Fibroblast of skin of back (primary cell): ENCODE measurements at regions not wholly inside any gene's neighbourhood (a gene's known extent, or its start where the extent isn't known, plus 50 kb on each side); places are given as distances from the start of the nearest gene placed in this dataset.

Experiments used
- DNase-seq: peaks from one replicate; pipeline ENCODE4 v3.0.0-alpha.2; 2013

DNA sequence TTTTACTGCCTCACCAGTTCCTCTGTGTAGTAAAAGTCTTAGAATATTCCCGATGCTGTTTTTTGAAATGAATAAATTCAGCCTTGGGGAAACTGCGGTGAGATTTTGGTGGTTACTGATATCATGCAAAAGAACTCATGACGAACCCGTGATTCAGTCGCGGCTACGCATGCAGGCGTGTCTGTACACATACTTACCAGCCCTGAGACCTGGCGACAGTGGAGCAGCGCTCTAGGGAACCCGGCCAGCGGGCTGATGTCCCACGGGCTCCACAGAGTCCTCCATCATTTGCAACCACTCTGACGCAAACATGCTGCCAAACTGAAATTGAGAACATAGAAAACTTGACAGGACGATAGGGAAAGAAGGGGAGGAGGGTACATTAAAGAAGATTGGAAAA is 315.6 kb upstream of the DAB2 start:
- DNase-seq = no peak

DNA sequence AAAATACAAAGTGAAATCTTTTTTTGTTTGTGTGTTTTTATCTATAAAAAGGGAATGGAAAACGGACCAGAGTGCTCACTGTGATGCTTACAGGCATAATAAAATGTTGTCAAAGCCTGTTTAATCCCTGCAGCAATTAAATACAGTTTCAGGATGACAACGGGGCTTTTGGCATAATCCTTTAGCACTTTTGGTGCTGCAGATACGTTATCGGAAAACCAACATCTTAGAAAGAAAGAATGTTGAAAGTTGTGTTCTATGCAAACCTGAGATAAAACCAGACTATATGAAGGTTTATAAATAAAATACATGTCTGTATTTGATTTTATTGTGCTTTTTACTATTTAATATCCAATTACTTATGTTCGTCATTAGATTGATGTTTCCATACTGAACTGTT is 307.4 kb upstream of the DAB2 start:
- DNase-seq = no peak

DNA sequence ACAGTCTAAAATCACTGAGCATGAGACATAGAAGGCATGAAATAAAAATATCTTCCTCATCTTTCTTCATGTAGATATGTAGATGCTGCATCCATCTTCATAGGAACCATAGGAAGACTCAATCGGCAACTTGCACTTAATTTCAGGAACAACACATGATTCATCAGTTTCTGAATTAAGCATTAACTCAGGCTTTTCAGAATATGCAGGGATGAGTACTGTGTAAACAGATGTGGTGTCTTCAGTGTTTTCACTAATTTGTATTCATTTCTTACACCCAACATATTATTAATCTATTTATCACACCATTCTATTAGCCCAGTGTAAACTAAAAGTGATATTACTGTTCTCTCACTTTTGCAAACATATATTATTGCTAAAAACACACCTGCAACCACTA is 305.9 kb upstream of the DAB2 start:
- no peak for DNase-seq

DNA sequence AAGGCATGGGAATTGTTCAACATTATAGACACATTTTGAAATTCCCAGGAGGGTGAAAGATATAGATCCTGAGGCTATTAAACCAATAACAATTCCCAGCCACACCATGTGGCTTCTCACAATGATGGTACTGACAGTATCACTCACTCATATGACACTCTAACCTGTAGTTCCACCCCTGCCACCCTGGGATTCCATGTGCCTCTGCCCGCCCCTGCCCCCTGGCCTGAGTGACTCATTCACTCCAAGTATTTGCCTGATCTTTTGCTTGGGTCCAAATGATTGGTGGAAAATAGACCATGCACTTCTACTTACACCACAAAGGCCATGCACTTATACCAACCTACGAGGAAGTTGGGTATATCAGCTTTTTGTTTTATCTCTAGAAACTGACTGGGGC is 305.2 kb upstream of the DAB2 start:
- peak; percentile 19 for DNase-seq

DNA sequence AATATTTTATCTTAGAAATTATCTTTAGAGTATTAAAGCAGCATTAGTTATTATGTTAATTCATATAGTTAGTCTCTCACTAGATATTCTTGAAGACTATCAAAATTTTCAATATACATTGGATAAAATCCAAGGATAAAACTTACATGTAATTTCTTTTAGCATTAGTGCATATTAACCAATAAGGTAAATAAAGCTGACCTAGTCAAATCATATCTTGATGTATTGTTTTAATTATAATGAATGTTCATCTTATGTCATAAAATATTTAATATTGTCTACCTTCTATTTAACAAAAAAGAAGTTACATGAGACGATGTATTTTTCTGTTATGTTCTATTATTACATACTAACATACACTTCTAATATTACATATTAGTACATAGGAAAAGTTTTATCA is 301.7 kb upstream of the DAB2 start:
- DNase-seq = no peak

DNA sequence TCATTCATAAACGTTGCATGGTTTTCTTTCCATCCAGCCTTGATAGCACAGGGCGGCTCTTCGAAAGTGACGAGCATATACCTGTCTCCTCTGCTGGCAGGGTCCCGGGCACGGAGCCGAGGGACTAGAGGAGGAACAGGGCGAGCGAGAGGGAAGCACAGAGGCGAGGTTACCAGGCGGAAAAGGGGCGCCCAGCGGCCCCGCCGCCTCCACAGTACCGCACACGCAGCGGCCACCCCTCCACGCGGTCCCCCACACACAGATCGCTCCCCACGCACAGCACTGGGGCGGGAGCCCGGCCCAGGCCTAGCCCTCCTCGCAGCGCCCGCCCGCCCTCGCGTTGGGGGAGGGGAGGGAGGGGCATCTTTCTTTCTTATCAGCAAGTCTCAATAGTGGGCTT is 296.6 kb upstream of the DAB2 start:
- DNase-seq = no peak

DNA sequence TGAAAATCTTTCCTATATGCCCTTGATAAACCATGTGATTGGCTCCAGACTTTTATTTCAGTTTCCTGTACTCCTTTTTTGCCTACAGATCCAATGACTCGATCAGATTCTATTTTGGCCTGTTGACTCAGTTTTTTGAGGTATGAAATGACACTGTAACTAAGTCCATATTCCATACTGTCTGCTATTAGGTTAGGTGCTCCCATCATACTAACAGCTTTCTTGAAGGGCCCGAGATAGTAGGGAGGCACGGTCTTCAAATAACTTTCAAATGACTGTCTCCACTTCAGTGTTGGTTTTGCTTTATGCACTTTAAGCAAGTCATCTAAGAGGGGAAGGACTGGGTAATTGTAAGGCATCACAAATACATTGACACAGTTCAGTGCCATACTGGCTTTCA is 295.4 kb upstream of the DAB2 start:
- peak; percentile 76 for DNase-seq

DNA sequence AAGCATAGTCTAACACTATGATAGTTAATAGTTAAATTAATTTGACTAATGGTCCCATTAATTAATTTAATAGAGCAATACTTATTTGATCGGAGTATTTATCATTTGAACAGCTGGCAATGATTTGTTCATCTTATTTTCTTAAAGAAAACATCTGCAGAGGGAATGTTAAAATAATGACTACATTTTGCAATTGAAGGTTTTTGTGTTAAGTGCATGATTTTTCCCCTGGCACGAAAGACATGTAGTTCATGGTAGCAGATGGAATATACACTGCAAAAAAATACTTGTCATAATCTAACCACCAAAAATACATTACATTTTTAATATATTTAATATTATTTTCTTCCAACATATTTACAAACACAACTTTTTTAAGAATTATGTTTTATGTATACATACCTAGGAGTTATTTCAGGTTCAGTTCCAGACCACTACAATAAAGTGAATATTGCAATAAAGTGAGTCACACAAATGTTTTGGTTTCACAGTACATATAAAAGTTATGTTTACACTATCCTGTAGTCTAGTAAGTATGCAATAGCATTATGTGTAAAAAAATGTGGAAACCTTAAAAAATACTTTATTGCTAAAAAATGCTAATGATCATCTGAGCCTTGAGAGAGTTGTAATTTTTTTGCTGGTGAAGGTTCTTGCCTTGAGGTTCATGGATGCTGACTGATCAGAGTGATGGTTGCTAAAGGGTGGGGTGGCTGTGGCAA is 292.6 kb upstream of the DAB2 start:
- peak; percentile 62 for DNase-seq

DNA sequence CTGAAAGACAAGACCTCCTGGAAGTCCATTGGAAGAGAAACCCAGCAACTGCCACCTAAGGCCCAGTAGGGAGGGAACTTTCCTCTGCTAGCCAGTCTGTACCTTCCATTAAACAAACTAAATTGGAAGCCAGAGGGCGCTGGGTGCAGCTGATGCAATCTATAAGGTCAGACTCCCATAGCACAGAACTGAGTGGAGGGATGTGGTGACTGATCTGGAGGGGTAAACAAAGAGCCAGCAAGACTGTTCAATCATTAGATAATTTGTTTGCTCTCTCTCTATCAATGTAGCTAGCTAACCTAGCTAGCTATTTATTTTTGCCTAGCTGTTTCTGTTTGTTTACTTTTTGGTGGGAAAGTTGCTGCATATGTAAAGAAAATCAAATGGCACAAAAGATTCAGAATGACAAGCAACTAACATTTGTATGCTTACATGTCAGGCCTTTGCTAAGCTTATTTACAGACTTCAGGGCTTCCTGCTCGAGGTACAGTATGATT is 291.8 kb upstream of the DAB2 start:
- peak; percentile 74 for DNase-seq

DNA sequence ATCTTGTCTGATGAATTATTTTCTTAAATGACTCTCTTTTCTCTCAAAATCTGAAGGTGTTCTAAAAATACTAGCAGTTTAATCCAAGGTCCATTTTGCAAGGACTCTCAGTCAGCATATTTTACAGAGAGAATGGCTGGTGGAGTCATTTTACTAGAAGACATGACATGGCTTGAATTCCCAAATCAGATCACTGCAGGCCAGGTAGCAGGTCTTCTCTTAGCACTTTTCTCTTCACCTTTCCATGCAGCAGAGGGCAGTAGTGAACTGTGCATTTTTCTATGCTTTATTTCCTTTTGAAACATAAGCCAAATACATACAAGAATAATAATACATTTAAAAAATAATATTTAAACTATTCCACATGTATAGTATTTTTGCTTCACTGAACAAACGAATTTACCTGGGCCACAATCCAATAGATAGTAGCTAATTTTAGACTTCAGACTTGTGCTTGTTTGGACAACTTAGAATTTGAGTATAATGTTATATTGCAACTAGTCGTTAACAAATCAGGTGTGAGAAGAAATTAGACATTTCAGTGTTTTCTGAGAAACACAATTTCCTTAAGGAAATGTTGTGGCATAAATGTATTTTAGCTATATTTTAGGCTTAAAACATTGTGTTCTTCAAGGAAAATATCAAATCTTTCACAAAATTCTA is 289.4 kb upstream of the DAB2 start:
- DNase-seq = peak; percentile 75

DNA sequence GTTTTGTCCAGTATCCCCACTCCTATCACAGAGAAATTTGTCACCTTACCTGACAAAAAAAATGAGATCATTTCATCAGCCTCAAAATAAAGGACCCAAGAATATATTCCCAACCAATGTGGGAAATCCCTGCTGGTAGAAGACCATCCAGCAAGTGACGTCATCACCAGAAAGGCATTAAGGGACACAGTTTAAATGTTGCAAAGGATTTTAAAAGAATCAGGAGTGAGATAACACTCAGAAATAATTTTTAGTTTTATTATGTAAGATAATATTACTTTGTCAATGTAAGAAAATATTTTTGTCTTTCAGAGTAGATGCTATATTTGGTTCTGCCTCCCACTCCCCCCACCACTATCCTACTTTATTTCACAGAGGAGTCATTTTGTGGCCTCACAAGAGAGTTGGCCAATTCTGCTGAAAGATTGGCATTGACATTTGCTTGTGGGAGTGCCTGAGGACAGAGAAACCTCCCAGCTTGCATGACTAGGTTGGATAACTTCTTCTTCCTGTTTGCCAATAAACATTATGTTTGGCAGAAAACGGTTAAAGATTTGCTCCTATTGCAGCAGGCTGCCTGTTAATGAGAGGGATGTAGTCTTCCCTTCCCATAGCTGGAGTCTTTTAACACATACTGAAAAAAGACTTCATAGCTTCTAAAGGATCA is 288.6 kb upstream of the DAB2 start:
- peak; percentile 17 for DNase-seq

DNA sequence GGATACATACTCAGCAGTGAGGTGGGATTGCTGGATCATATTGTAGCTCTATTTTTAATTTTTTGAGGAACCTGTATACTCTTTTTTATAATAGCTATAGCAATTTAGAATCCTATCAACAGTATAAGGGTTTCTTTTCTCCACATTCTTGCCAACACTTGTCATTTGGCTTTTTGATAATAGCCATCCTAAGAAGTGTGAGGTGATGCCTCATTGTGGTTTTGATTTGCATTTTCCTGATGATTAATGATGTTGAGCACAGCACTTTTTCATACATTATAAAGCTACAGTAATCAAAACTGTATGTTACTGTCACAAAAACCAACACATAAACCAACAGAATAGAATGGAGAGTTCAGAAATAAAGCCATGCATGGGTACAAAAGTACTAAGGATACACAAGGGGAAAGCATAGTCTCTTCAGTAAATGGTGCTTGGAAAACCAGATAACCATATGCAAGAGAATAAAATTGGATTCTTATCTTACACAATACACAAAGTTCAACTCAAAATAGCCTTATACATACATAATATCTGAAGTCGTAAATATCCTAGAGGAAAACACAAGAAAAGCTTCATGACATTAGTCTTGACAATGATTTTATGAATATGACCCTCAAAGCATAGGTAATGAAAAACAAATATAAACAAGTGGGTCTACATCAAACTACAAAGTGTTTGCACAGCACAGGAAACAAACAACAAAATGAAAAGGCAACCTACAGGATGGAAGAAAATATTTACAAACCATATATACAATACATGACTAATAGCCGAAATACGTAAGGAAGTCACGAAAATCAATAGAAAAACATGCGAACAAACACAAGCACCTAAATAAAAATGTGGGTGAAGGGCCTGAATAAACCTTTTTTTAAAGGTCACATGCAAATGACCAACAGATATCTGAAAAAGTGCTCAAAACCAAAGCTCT is 287.8 kb upstream of the DAB2 start:
- no peak for DNase-seq

DNA sequence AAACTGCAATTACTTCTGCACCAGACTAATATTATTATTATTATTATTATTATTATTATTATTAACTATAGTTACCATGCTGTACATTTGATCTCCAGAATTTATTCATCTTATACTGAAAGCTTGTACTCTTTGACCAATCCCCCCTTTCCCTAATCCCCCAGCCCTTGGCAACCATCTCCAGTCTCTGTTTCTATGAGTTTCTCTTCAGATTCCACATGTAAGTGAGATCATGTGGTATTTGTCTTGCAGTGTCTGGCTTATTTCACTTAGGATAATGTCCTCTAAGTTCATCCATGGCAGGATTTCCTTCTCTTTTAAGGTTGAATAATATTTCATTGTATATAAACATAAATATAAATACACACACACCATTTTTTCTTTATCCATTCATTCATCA is 287.0 kb upstream of the DAB2 start:
- DNase-seq = no peak

DNA sequence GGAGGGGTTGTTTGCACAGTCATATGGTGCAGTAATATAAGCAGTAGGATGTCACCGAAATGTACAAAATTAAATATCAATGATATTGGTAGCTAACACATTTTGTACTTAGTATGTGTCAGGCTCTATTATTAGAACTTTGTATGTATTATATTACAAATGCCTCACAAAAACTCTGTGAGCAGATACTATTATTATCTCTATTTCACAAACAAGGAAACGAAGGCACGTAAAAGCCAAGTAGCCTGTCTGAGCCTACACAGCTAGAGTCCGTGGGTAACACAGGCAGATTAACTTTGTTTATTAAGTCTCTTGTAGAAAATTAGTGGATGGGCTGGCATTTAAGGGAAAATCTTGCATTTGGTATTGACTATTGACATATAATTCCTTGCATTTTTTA is 284.3 kb upstream of the DAB2 start:
- DNase-seq = no peak

DNA sequence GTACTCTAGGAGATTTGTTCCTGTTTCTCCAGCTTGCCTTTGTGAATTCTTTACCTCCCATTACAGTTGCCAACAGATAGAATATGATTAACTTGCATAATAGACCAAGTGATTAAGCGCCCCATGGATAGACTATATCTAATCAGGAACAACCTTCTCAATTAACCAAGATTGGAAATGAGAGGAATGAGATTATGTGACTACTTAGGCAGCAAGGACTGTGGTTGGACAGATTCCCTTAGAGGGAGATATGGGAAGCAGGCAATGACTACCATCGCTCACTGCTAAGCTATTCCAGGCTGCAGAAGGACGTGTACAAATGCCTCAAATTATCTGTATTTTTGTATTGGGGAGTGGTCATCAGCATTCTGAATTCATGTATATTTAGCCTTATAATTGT is 278.1 kb upstream of the DAB2 start:
- no peak for DNase-seq

DNA sequence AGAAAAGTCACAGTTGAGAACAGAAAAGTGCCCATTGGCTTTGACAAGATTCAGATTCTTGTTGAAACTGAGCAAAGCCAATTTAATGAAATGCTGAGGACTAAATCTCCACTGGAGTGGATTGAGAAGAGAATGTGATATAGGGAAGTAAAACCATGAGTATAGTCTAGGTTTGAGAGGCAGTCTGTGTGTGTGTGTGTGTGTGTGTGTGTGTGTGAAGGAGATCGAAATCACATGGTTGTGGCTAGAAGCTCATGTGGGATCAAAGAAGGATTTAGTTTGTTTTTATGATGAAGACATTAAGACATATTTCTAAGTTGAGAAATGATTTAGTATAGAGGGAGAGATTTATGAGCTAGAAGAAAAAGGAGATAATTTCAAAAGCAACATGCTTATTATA is 275.7 kb upstream of the DAB2 start:
- DNase-seq = no peak

DNA sequence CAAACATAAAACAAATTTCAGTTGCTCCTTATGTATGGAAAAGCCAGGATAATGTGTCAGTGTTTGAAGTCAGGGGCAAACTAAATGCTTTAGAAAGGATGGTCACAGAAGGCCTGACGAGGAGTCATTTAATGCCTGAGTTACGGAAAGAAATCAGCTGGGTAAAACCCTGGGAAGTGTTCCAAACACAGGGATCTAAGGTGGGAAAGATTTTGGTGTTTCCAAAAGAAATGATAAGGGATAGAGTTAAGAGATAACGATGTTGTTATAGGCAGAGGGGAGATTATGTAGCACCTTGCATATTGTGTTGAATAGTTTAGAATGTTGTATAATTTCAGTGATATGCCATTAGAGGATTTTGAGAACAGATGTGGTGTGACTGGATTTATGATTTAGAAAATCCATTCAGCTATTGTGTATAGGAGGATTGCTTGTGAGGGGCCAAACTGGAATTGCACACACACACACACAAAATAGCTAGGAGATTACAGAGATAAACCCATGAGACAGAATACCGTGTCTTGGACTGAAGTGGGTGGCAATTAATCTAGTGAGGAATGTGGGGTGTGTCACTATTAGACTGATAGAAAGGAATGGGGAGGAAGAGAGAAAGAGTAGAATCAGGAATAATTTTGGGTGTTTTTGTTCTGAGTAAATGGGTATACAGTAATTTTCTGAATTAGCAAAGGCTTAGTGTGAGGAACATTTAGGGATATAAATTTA is 274.2 kb upstream of the DAB2 start:
- DNase-seq = peak; percentile 32

DNA sequence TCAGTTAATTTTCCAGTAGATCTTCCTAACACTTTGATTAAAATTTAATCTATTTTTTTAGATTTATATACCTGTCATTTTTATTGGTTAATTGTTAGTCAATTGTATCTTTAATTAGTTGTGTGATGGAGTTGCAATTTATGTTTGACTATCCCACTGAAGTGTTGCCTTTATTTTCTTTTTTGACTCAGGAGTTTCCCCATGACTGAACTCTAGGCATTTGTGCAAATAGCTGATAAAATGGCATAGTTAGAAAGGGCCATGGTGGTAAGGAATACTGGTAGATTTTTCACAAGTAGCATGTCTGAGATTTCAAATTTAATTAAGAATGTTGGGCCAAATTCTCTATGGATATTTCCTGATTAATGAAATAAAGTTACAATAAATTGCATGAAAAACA is 273.1 kb upstream of the DAB2 start:
- DNase-seq = no peak

DNA sequence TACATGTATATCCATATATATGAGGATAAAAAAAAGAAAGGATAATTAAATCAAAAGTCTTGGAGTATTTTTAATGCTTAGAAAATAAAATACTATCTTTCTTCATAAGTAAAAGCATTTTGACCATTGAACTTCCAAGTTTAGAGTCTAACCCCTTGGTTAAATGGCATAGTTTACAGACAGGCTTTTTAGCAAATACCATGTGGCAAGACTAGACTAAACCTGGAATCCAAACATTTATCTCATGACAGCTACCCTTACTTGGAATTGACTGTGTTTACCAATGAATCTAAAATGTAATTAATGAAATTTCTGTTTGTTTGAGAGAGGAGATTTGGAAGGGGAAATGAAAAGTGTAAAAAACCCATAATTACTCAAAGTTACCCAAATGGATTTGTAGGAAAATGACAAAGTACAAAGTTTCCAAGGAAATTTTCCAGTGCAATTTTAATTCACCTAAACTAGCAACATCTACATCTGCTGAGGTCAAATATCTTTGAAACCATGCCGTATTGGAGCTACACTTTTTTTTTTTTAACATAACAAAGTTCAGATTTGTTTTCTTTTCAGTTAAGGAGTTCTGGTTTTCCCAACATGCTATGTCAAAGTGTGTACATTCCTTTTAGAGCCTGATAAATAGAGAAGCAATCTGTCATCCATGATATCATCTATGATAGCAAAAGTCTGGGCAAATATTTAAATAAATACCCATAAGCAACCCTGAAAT is 272.1 kb upstream of the DAB2 start:
- DNase-seq = peak; percentile 31

DNA sequence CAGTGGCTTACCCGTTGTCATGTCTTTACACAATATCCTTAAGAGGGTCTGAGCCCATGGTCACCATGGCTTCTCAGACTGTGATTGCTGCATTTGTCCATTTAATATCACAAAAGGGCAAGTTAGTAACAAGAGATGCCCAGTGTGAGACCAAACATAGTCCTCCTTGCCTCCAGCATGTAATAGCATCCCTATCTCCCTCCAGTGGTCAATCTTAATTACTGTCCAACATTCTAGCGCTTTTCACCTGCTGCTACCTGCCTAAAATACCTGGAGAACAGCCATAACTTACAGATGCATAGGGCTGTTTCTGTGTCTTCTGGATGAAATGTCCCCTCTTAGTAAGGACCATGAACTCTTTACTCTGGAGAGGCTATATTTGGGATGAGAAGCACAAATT is 267.2 kb upstream of the DAB2 start:
- no peak for DNase-seq

DNA sequence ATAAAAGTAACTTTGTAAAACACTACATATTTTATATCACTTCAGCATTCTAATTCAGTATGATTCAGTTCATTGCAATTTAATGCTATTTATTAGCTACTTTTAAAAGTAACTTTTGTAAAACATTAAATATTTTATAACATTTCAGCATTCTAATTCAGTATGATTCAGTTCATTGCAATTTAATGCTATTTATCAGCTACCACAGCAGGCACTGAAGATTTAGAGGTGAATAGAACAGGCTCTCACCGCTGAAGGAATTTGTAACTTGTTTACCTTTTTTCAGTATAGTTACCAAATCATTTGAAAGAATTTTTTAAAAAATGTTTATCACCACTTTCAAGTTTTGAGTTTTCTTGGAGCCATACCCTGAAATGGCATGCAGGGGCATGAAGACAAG is 266.4 kb upstream of the DAB2 start:
- no peak for DNase-seq
